ENCODE measurements at regions not wholly inside any gene's neighbourhood (a gene's known extent, or its start where the extent isn't known, plus 50 kb on each side); places are given as distances from the start of the nearest gene placed in this dataset.
"Not testable (repeated sequence)": the region's sequence is repeated elsewhere in the genome, so short reads cannot be mapped to it uniquely, and the experiment has no call there.

- no peak for DNase-seq (ENCODE audit: low spot score)
These were observed 115.2 kb upstream of the PLCL2 start for GRCh38 chr3:16769525-16769924.

- no peak for DNase-seq (ENCODE audit: low spot score)
These were observed 114.7 kb upstream of the PLCL2 start for GRCh38 chr3:16770021-16770420.

GRCh38 chr3:16770792-16771191 lies 114.0 kb upstream of the PLCL2 start:
- no peak for DNase-seq (ENCODE audit: low spot score)

GRCh38 chr3:16773594-16773993 lies 111.2 kb upstream of the PLCL2 start:
- not testable (repeated sequence) for DNase-seq (ENCODE audit: low spot score)

GRCh38 chr3:16774536-16774935 lies 110.2 kb upstream of the PLCL2 start:
- DNase-seq (ENCODE audit: low spot score): not testable (repeated sequence)

GRCh38 chr3:16784973-16785372 lies 99.8 kb upstream of the PLCL2 start:
- no peak for DNase-seq (ENCODE audit: low spot score)

- no peak for DNase-seq (ENCODE audit: low spot score)
These were observed 99.3 kb upstream of the PLCL2 start for GRCh38 chr3:16785465-16785864.

- no peak for DNase-seq (ENCODE audit: low spot score)
These were observed 96.2 kb upstream of the PLCL2 start for GRCh38 chr3:16788440-16789056.

GRCh38 chr3:16789344-16790120 lies 95.2 kb upstream of the PLCL2 start:
- DNase-seq (ENCODE audit: low spot score): no peak

GRCh38 chr3:16790432-16791400 lies 94.0 kb upstream of the PLCL2 start:
- DNase-seq (ENCODE audit: low spot score): no peak

- no peak for DNase-seq (ENCODE audit: low spot score)
These were observed 91.4 kb upstream of the PLCL2 start for GRCh38 chr3:16793321-16793720.

- DNase-seq (ENCODE audit: low spot score): no peak
These were observed 90.5 kb upstream of the PLCL2 start for GRCh38 chr3:16794257-16794656.

GRCh38 chr3:16795581-16795980 lies 89.2 kb upstream of the PLCL2 start:
- no peak for DNase-seq (ENCODE audit: low spot score)

- DNase-seq (ENCODE audit: low spot score): no peak
These were observed 86.9 kb upstream of the PLCL2 start for GRCh38 chr3:16797831-16798230.

- DNase-seq (ENCODE audit: low spot score): no peak
These were observed 86.0 kb upstream of the PLCL2 start for GRCh38 chr3:16798738-16799137.

- DNase-seq (ENCODE audit: low spot score): peak; percentile 35
These were observed 84.4 kb upstream of the PLCL2 start for GRCh38 chr3:16800361-16800760.

- DNase-seq (ENCODE audit: low spot score): no peak
These were observed 83.5 kb upstream of the PLCL2 start for GRCh38 chr3:16801223-16801622.

GRCh38 chr3:16801698-16802097 lies 83.1 kb upstream of the PLCL2 start:
- no peak for DNase-seq (ENCODE audit: low spot score)

- DNase-seq (ENCODE audit: low spot score): no peak
These were observed 82.4 kb upstream of the PLCL2 start for GRCh38 chr3:16802389-16802788.

- no peak for DNase-seq (ENCODE audit: low spot score)
These were observed 81.7 kb upstream of the PLCL2 start for GRCh38 chr3:16803019-16803418.

GRCh38 chr3:16807391-16807790 lies 77.4 kb upstream of the PLCL2 start:
- no peak for DNase-seq (ENCODE audit: low spot score)

- DNase-seq (ENCODE audit: low spot score): no peak
These were observed 76.2 kb upstream of the PLCL2 start for GRCh38 chr3:16808393-16809107.

Data from iPS-NIHi11 (cell line).